ENCODE measurements at regions not wholly inside any gene's neighbourhood (a gene's known extent, or its start where the extent isn't known, plus 50 kb on each side); places are given as distances from the start of the nearest gene placed in this dataset.

DNA sequence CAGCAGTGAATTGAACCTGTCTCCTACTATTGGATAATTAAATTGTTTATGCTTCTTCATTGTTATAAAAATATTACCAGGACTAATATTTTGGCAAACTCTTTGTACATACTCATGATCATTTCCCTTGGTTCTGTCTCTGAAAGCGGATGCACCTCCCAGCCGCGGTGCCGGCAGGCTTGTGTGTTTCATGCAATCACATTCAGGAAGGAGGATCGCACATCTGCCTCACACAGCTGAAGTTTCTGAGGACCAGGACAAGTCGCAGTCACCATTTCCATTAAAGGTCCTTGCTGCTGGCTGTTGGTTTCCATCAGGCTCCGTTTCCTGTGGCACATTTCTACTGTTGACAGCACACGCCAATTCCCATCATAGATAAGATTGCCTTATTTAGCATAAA lies 117.8 kb upstream of the SHH start:
- no peak for ATAC-seq
- CTCF ChIA-PET: no interaction called here
- Mint-ChIP-seq H3K9me3 (ENCODE audit: insufficient read depth) (no peaks in the 10 kb centered on the region), H3K4me3 (no peak overlapping the region), H3K4me1 (ENCODE audit: low read depth) (no peaks in the 10 kb centered on the region), H3K27me3 (ENCODE audit: low read depth) (peaks cover 8% of the 10 kb centered on the region), H3K36me3 (ENCODE audit: low read depth) (no peaks in the 10 kb centered on the region), H3K27ac (no peak overlapping the region)
- DNase-seq: no peak
- POLR2A ChIA-PET: interaction anchor here (0.6 kb wide), 1 partner anchor 500 kb away, joined by 3 read pairs; no protein-coding TSS in a partner anchor

DNA sequence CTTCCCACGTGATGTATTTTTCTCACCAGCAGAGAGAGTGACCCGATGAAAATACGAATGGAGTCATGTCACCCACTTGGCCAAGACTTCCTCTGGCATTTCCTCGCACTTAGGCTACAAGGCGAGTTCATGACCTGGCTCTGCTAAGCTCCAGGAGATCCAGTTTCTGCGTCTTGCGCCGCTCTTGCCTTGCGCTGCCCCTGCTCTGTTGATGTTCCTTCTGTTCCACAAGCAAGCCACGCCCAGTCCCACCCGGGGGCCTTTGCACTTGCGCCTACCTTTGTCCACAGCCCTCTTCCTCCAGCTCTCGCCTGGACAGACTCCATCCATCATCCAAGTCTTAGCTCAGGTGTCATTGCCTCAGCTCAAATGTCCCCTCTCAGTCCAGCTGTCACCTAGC lies 116.3 kb upstream of the SHH start:
- no peaks in the 10 kb centered on the region for H3K36me3 Mint-ChIP-seq (ENCODE audit: low read depth)

DNA sequence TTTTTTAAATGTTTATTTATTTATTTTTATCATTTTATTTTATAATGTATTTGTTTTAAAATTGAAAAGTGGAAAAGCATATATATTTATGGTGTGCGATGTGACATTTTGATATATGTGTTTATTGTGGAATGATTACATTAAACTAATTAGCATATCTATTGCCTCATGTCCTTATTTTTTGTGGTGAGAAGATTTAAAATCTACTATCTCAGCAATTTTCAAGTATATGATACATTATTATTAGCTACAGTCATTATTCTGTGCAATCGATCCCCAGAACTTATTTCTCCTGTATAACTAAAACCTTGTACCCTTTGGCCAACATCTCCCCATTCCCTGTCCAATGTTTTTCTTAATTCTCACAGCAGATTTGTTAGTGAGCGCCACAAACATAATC lies 115.6 kb upstream of the SHH start:
- no peak for ATAC-seq
- CTCF ChIA-PET: no interaction called here

More for the DNA sequence above, 116.3 kb upstream of the SHH start:
- DNase-seq (no peak), ATAC-seq (no peak)
- CTCF ChIA-PET: no interaction called here
- Mint-ChIP-seq H3K27ac (no peak overlapping the region), H3K4me1 (ENCODE audit: low read depth) (no peaks in the 10 kb centered on the region), H3K9me3 (ENCODE audit: insufficient read depth) (no peaks in the 10 kb centered on the region), H3K4me3 (no peak overlapping the region), H3K27me3 (ENCODE audit: low read depth) (peaks cover 8% of the 10 kb centered on the region)
- POLR2A ChIA-PET: no interaction called here

DNA sequence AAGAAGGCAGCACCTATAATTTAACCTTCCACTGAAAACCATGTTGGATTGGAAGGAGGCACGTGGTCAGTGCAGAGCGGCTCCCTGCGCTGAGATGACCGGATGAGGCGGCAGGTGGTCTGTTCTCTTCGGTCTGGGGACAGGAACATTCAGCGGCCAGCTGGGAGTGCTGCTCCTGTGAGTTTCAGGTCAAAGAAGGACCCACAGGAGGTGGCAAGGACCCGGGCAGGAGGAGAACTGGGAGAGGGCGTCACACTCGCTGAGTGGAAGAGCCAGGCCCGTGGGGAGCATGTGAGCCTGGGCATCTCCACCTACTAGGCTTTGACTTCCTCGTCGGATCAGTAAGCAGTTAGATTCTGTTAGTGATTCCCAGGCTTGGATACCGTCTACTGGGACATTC lies 113.4 kb upstream of the SHH start:
- Mint-ChIP-seq H3K36me3 (ENCODE audit: low read depth) (no peaks in the 10 kb centered on the region), H3K9me3 (ENCODE audit: insufficient read depth) (no peaks in the 10 kb centered on the region), H3K4me3 (no peak overlapping the region), H3K4me1 (ENCODE audit: low read depth) (no peaks in the 10 kb centered on the region), H3K27me3 (ENCODE audit: low read depth) (peaks cover 5% of the 10 kb centered on the region), H3K27ac (no peak overlapping the region)
- POLR2A ChIA-PET: no interaction called here
- CTCF ChIA-PET: no interaction called here
- DNase-seq: no peak
- no peak for ATAC-seq

More for the DNA sequence above, 115.6 kb upstream of the SHH start:
- H3K27ac Mint-ChIP-seq: no peak overlapping the region
- no peak overlapping the region for H3K4me3 Mint-ChIP-seq
- no peak for DNase-seq
- no peaks in the 10 kb centered on the region for H3K4me1 Mint-ChIP-seq (ENCODE audit: low read depth)
- H3K9me3 Mint-ChIP-seq (ENCODE audit: insufficient read depth): no peaks in the 10 kb centered on the region
- peaks cover 8% of the 10 kb centered on the region for H3K27me3 Mint-ChIP-seq (ENCODE audit: low read depth)
- POLR2A ChIA-PET: no interaction called here
- H3K36me3 Mint-ChIP-seq (ENCODE audit: low read depth): no peaks in the 10 kb centered on the region

DNA sequence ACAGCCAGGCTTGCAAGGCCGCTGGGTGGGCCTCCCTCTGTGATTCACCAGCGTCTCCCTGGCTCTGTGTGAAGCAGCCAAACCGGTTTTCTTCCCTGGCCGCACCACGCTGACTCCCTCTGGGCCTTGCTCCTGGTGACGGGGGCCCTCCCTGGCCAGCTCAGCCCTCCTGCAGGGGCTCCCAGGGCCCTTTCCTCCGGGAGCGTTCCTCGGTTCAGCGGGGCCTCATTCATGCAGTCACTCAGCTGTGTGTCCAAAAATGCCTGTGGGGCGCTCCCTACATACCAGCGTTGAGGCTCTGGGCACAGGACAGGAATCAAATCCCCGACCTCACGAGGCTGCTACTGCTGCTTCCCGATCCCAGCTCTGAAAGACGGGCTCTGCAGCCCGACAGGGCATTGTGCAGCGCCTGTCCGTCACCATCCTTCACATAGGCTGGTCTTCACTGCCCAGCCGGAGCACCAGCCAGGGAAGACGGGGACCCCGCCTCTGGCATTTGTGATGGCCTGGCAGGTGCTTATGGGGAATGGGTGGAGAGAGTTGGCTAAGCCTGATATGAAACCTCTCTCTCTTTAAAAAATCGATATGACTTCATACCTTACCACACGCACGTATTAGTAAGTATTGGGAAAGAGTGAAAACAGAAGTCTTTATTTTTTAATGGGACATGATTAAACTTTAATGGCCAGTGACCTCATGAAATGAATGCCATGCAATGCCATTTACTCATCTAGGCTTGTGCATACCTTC lies 110.0 kb upstream of the SHH start:
- ChIA-PET CTCF (no interaction called here), POLR2A (no interaction called here)
- Mint-ChIP-seq H3K27ac (no peak overlapping the region), H3K4me1 (ENCODE audit: low read depth) (no peaks in the 10 kb centered on the region), H3K36me3 (ENCODE audit: low read depth) (no peaks in the 10 kb centered on the region), H3K4me3 (no peak overlapping the region), H3K27me3 (ENCODE audit: low read depth) (no peaks in the 10 kb centered on the region), H3K9me3 (ENCODE audit: insufficient read depth) (no peaks in the 10 kb centered on the region)
- ATAC-seq: no peak
- no peak for DNase-seq

DNA sequence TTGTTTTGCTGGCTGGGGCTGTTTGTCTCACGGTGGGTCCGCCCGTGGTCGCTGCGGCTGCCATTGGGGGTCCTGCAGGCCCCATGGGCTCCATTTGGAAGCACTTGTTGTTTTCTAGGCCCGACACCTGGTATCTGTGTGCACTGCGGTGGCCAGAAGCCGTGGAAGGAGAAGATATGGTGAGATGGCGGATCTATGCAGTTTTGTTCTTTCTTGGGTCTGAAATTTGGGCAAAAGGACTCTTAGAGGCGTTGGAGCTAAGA lies 109.5 kb upstream of the SHH start:
- H3K27ac Mint-ChIP-seq: no peak overlapping the region
- no peak for ATAC-seq
- H3K4me1 Mint-ChIP-seq (ENCODE audit: low read depth): no peaks in the 10 kb centered on the region
- H3K9me3 Mint-ChIP-seq (ENCODE audit: insufficient read depth): no peaks in the 10 kb centered on the region
- POLR2A ChIA-PET: no interaction called here
- no peaks in the 10 kb centered on the region for H3K27me3 Mint-ChIP-seq (ENCODE audit: low read depth)
- CTCF ChIA-PET: no interaction called here
- DNase-seq: no peak
- no peak overlapping the region for H3K4me3 Mint-ChIP-seq
- H3K36me3 Mint-ChIP-seq (ENCODE audit: low read depth): no peaks in the 10 kb centered on the region

DNA sequence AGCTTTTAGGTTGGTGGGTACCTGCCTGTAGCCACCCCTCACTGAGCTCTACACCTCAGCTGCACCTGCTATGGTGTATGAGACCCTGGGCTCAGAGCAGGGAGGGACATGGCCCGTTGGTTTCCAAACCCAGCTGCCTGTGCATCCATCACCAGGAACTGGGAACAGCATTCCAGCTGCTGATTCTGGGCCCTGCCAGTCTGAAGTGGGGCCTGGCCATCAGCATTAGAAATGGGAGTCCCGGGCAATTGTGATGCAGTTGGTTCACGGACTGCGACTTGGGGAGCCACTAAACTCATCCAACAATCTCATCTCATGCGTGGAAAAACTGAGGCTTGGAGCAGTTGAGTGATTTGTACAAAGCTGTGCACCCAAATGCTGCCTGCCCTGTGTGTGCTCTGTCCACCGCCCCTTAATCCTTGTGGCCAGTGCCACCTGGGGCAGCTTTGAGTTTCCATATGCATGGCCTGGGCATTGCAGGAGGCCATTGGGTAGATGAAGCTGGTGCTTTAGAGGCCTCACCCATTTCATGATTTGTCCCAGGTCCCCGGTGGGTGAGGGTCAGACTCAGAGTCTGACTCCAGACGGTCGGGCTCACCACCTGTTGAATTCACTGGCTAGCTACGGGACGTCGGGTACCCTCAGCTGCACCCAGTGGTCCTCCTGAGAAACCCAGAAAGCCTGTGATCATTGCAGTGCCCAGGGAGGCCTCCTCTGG lies 109.0 kb upstream of the SHH start:
- CTCF ChIA-PET: no interaction called here
- Mint-ChIP-seq H3K4me1 (ENCODE audit: low read depth) (no peaks in the 10 kb centered on the region), H3K9me3 (ENCODE audit: insufficient read depth) (no peaks in the 10 kb centered on the region), H3K4me3 (no peak overlapping the region), H3K27me3 (ENCODE audit: low read depth) (no peaks in the 10 kb centered on the region), H3K27ac (no peak overlapping the region), H3K36me3 (ENCODE audit: low read depth) (no peaks in the 10 kb centered on the region)
- ATAC-seq: no peak
- POLR2A ChIA-PET: no interaction called here
- no peak for DNase-seq

GRCh38 chr7:155920068-155920461 lies 107.8 kb upstream of the SHH start:
- no peaks in the 10 kb centered on the region for H3K9me3 Mint-ChIP-seq (ENCODE audit: insufficient read depth)
- ChIA-PET POLR2A (no interaction called here), CTCF (no interaction called here)
- DNase-seq: no peak
- H3K4me3 Mint-ChIP-seq: no peak overlapping the region
- no peaks in the 10 kb centered on the region for H3K36me3 Mint-ChIP-seq (ENCODE audit: low read depth)
- no peak for ATAC-seq
- H3K27ac Mint-ChIP-seq: no peak overlapping the region
- no peaks in the 10 kb centered on the region for H3K27me3 Mint-ChIP-seq (ENCODE audit: low read depth)
- no peaks in the 10 kb centered on the region for H3K4me1 Mint-ChIP-seq (ENCODE audit: low read depth)

- Mint-ChIP-seq H3K27me3 (ENCODE audit: low read depth) (no peaks in the 10 kb centered on the region), H3K36me3 (ENCODE audit: low read depth) (no peaks in the 10 kb centered on the region), H3K4me1 (ENCODE audit: low read depth) (no peaks in the 10 kb centered on the region), H3K9me3 (ENCODE audit: insufficient read depth) (no peaks in the 10 kb centered on the region), H3K4me3 (no peak overlapping the region), H3K27ac (no peak overlapping the region)
- ChIA-PET CTCF (no interaction called here), POLR2A (no interaction called here)
- ATAC-seq (no peak), DNase-seq (no peak)
Measured at GRCh38 chr7:155919391-155920067, 107.3 kb upstream of the SHH start.

GRCh38 chr7:155918720-155919390 lies 106.6 kb upstream of the SHH start:
- ChIA-PET POLR2A (no interaction called here), CTCF (no interaction called here)
- H3K4me1 Mint-ChIP-seq (ENCODE audit: low read depth): no peaks in the 10 kb centered on the region
- no peaks in the 10 kb centered on the region for H3K9me3 Mint-ChIP-seq (ENCODE audit: insufficient read depth)
- no peak overlapping the region for H3K27ac Mint-ChIP-seq
- ATAC-seq: no peak
- no peak overlapping the region for H3K4me3 Mint-ChIP-seq
- no peaks in the 10 kb centered on the region for H3K27me3 Mint-ChIP-seq (ENCODE audit: low read depth)
- no peaks in the 10 kb centered on the region for H3K36me3 Mint-ChIP-seq (ENCODE audit: low read depth)
- DNase-seq: no peak

DNA sequence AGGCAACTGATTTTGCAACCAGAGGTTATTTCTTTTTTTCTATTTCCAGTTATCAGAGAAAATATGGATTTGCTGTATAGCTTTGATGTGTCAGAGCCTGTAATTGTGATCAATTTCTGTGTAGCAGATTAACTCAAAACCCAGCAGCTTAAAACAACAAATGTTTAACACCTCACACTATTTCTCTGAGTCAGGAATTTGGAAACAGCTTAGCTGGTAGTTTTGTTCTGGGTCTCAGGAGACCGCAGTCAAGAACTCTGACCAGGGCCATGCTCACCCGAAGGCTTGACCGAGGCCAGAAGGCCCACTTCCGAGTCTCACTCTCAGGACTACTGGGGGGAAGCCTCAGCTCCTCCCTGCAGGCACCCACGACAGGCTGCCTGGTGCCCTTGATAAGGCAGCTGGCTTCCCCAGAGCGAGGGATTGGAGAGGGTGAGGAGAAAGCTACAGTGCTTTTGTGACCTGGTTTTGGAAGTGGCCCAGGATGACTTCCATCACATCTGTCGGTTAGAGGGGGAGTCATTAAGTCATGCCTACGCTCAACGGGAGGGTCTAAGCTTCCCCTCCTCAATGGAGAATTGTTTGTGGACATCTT lies 105.7 kb upstream of the SHH start:
- Mint-ChIP-seq H3K27ac (no peak overlapping the region), H3K9me3 (ENCODE audit: insufficient read depth) (no peaks in the 10 kb centered on the region), H3K4me3 (no peak overlapping the region), H3K27me3 (ENCODE audit: low read depth) (no peaks in the 10 kb centered on the region), H3K36me3 (ENCODE audit: low read depth) (no peaks in the 10 kb centered on the region), H3K4me1 (ENCODE audit: low read depth) (no peaks in the 10 kb centered on the region)
- ATAC-seq (no peak), DNase-seq (no peak)
- ChIA-PET POLR2A (no interaction called here), CTCF (no interaction called here)

Data from activated CD8-positive, alpha-beta T cell treated with anti-CD3 and anti-CD28 coated beads, Interleukin-2, amount 10 ng/mL, durations not matched to agents 7 days and 5 days (primary cell).